Stimulated activated CD4-positive, alpha-beta T cell treated with anti-CD3 and anti-CD28 coated beads, TNF-alpha, amount 100 ng/mL, for 24 hours (primary cell): ENCODE measurements at regions not wholly inside any gene's neighbourhood (a gene's known extent, or its start where the extent isn't known, plus 50 kb on each side); places are given as distances from the start of the nearest gene placed in this dataset.

ENCODE experiments used
- DNase-seq, 3 experiments: peaks; one replicate each; pipeline ENCODE4 v3.0.0-alpha.2; 2020; ENCODE audit warnings: low read depth in 3 of 3

- no peak for DNase-seq
Observed at GRCh38 chr9:89807682-89808075, 202.9 kb downstream of the GADD45G start.

GRCh38 chr9:89808076-89808755, 203.4 kb downstream of the GADD45G start:
- DNase-seq = no peak

- DNase-seq = no peak
Observed at GRCh38 chr9:89808756-89809181, 204.0 kb downstream of the GADD45G start.

GRCh38 chr9:89810431-89810830, 205.6 kb downstream of the GADD45G start:
- no peak for DNase-seq

- no peak for DNase-seq
Observed at GRCh38 chr9:89811356-89811755, 206.5 kb downstream of the GADD45G start.

- no peak for DNase-seq
Observed at GRCh38 chr9:89811886-89812450, 207.2 kb downstream of the GADD45G start.

GRCh38 chr9:89812556-89813181, 207.9 kb downstream of the GADD45G start:
- DNase-seq = no peak

- DNase-seq = no peak
Observed at GRCh38 chr9:89813482-89813881, 208.7 kb downstream of the GADD45G start.

GRCh38 chr9:89814340-89815040, 209.7 kb downstream of the GADD45G start:
- DNase-seq = no peak

- DNase-seq = no peak
Observed at GRCh38 chr9:89815061-89815902, 210.5 kb downstream of the GADD45G start.

GRCh38 chr9:89815903-89816573, 211.2 kb downstream of the GADD45G start:
- no peak for DNase-seq

- no peak for DNase-seq
Observed at GRCh38 chr9:89817151-89817950, 212.5 kb downstream of the GADD45G start.

GRCh38 chr9:89820337-89820736, 215.5 kb downstream of the GADD45G start:
- DNase-seq = no peak

- DNase-seq = no peak
Observed at GRCh38 chr9:89821081-89821480, 216.3 kb downstream of the GADD45G start.

- no peak for DNase-seq
Observed at GRCh38 chr9:89822996-89823395, 218.2 kb downstream of the GADD45G start.

GRCh38 chr9:89825669-89826068, 220.9 kb downstream of the GADD45G start:
- no peak for DNase-seq

- DNase-seq = no peak
Observed at GRCh38 chr9:89826186-89826585, 221.4 kb downstream of the GADD45G start.

GRCh38 chr9:89829346-89829745, 224.5 kb downstream of the GADD45G start:
- DNase-seq = no peak

- DNase-seq = no peak
Observed at GRCh38 chr9:89835666-89836065, 230.9 kb downstream of the GADD45G start.
